Keratinocyte (primary cell): ENCODE measurements at regions not wholly inside any gene's neighbourhood (a gene's known extent, or its start where the extent isn't known, plus 50 kb on each side); places are given as distances from the start of the nearest gene placed in this dataset.

Source experiments
- DNase-seq: peaks from one replicate; pipeline ENCODE4 v3.0.0-alpha.2; 2011; ENCODE audit warnings: low read depth, missing footprints, low spot score
- FAIRE-seq: peaks from 2 replicates; lab custom pipeline; 2011; peaks lifted over from hg19 to GRCh38; lab: Jason Lieb, UNC
- H2AFZ ChIP-seq: 2 replicates; pipeline ENCODE4 v1.6.0; 2012; ENCODE audit warnings: low read length, control low read depth, inconsistent platforms; ENCODE audit not compliant: control insufficient read depth
- H3K27ac ChIP-seq: 2 replicates; pipeline ENCODE4 v1.5.1; 2011; ENCODE audit warnings: low read length; ENCODE audit not compliant: control insufficient read depth, insufficient read depth
- H3K27me3 ChIP-seq: 3 replicates; pipeline ENCODE4 v1.6.0; 2011; ENCODE audit warnings: low read length; ENCODE audit not compliant: control insufficient read depth, insufficient read depth; ENCODE audit errors: extremely low read depth
- H3K36me3 ChIP-seq, 2 experiments: 2 replicates in 1 of 2; 3 replicates in 1 of 2; pipeline ENCODE4 v1.5.1; 2011; ENCODE audit warnings: low read length in 2 of 2, mild to moderate bottlenecking in 1 of 2; ENCODE audit not compliant: control insufficient read depth in 2 of 2, insufficient read depth in 2 of 2; ENCODE audit errors: extremely low read depth in 1 of 2
- H3K4me1 ChIP-seq: 3 replicates; pipeline ENCODE4 v1.5.1; 2011; ENCODE audit warnings: low read length; ENCODE audit not compliant: control insufficient read depth, insufficient read depth; ENCODE audit errors: extremely low read depth
- H3K4me2 ChIP-seq: 3 replicates; pipeline ENCODE4 v1.6.0; 2011; ENCODE audit warnings: low read depth, low read length; ENCODE audit not compliant: control insufficient read depth, insufficient read depth; ENCODE audit errors: extremely low read depth
- H3K4me3 ChIP-seq, 3 experiments: fragments of 200-600 bp in 1 of 3; sonication (generic) in 1 of 3; 2 replicates in 2 of 3; 3 replicates in 1 of 3; pipeline ENCODE4 v1.5.1; 2011 to 2016; ENCODE audit warnings: low read length in 3 of 3, mild to moderate bottlenecking in 3 of 3, control low read depth in 2 of 3, inconsistent platforms in 1 of 3, low read depth in 1 of 3, mixed read lengths in 1 of 3, mixed run types in 1 of 3, moderate library complexity in 1 of 3; ENCODE audit not compliant: control insufficient read depth in 2 of 3, insufficient read depth in 2 of 3; ENCODE audit errors: extremely low read depth in 1 of 3
- H3K79me2 ChIP-seq: 2 replicates; pipeline ENCODE4 v1.6.0; 2012; ENCODE audit warnings: low read length; ENCODE audit not compliant: control insufficient read depth, insufficient read depth
- H3K9ac ChIP-seq: 3 replicates; pipeline ENCODE4 v1.6.0; 2011; ENCODE audit warnings: low read length; ENCODE audit not compliant: control insufficient read depth, insufficient read depth; ENCODE audit errors: extremely low read depth
- H3K9me1 ChIP-seq: 3 replicates; pipeline ENCODE4 v1.6.0; 2011; ENCODE audit warnings: low read length; ENCODE audit not compliant: control insufficient read depth, insufficient read depth; ENCODE audit errors: extremely low read depth
- H3K9me3 ChIP-seq: 2 replicates; pipeline ENCODE4 v1.5.1; 2012; ENCODE audit warnings: low read depth, low read length; ENCODE audit not compliant: control insufficient read depth
- H4K20me1 ChIP-seq: 3 replicates; pipeline ENCODE4 v1.6.0; 2011; ENCODE audit warnings: low read length; ENCODE audit not compliant: control insufficient read depth, insufficient read depth; ENCODE audit errors: extremely low read depth
- CTCF ChIP-seq, 3 experiments: IDR thresholded peaks in 1 of 3; conservative IDR thresholded peaks in 1 of 3; optimal IDR thresholded peaks in 1 of 3; 2 replicates in 2 of 3; 3 replicates in 1 of 3; pipeline versions ENCODE3 to v1.5.1; 2011; ENCODE audit warnings: low read length in 3 of 3, mild to moderate bottlenecking in 3 of 3, moderate library complexity in 2 of 3, control low read depth in 1 of 3, inconsistent platforms in 1 of 3; ENCODE audit not compliant: insufficient read depth in 2 of 3; ENCODE audit errors: extremely low read depth in 1 of 3
- EZH2 ChIP-seq: IDR thresholded peaks from one replicate; pipeline ENCODE4 v1.6.1; 2012; ENCODE audit warnings: inconsistent platforms, mild to moderate bottlenecking, low read length, moderate library complexity
- dilution Hi-C: fragments of 300-500 bp; cut with MboI; formaldehyde crosslinking; loops from one replicate; pipeline ENCODE4 v1.7.0; 2020; ENCODE audit warnings: low sequenced_read_pairs; ENCODE audit not compliant: extremely low pct_ligation_motif_present

GRCh38 chr10:29946953-29947700 is 112.3 kb downstream of the JCAD start:
- no peak overlapping the region for H3K4me3 ChIP-seq
- H3K79me2 ChIP-seq: no peaks in the 10 kb centered on the region
- TF ChIP-seq CTCF (optimal IDR thresholded peaks at IDR 0.05 in 1 of 3, IDR thresholded peaks at IDR 0.05 in 1 of 3, conservative IDR thresholded peaks at IDR 0.05 in 1 of 3; ENCODE audit: extremely low read depth in 1 of 3, insufficient read depth in 2 of 3, low read length in 3 of 3): no peak
- no peak for TF ChIP-seq EZH2
- dilution Hi-C loops: no loop called here
- H3K4me1 ChIP-seq: peaks cover 57% of the 10 kb centered on the region
- H3K9me1 ChIP-seq: no peaks in the 10 kb centered on the region
- H2AFZ ChIP-seq: peak overlapping the region; percentile 15
- H4K20me1 ChIP-seq: no peaks in the 10 kb centered on the region
- H3K9me3 ChIP-seq: no peaks in the 10 kb centered on the region
- peak; percentile 46 for DNase-seq
- no peaks in the 10 kb centered on the region for H3K36me3 ChIP-seq
- H3K27ac ChIP-seq: peak overlapping the region; percentile 98
- H3K9ac ChIP-seq: peak overlapping the region; percentile 64
- peak overlapping the region; percentile 22 for H3K4me2 ChIP-seq
- H3K27me3 ChIP-seq: no peaks in the 10 kb centered on the region
- peak; percentile 98 for FAIRE-seq

GRCh38 chr10:29946614-29946952 is 112.8 kb downstream of the JCAD start:
- no peaks in the 10 kb centered on the region for H3K27me3 ChIP-seq
- H3K79me2 ChIP-seq: no peaks in the 10 kb centered on the region
- TF ChIP-seq EZH2 (no peak), CTCF (optimal IDR thresholded peaks at IDR 0.05 in 1 of 3, IDR thresholded peaks at IDR 0.05 in 1 of 3, conservative IDR thresholded peaks at IDR 0.05 in 1 of 3; ENCODE audit: extremely low read depth in 1 of 3, insufficient read depth in 2 of 3, low read length in 3 of 3) (no peak)
- H4K20me1 ChIP-seq: no peaks in the 10 kb centered on the region
- H2AFZ ChIP-seq: peak overlapping the region; percentile 15
- FAIRE-seq: no peak
- H3K4me3 ChIP-seq: no peak overlapping the region
- peak overlapping the region; percentile 64 for H3K9ac ChIP-seq
- H3K27ac ChIP-seq: peak overlapping the region; percentile 98
- H3K36me3 ChIP-seq: no peaks in the 10 kb centered on the region
- no peaks in the 10 kb centered on the region for H3K9me3 ChIP-seq
- H3K4me2 ChIP-seq: peak overlapping the region; percentile 22
- H3K9me1 ChIP-seq: no peaks in the 10 kb centered on the region
- peaks cover 51% of the 10 kb centered on the region for H3K4me1 ChIP-seq
- dilution Hi-C loops: no loop called here
- no peak for DNase-seq
